ENCODE measurements at regions not wholly inside any gene's neighbourhood (a gene's known extent, or its start where the extent isn't known, plus 50 kb on each side); places are given as distances from the start of the nearest gene placed in this dataset.
A peak's percentile ranks its signal among the peaks of the same experiment; 100 is the strongest.

- DNase-seq, result peak; percentile 63
Measured at GRCh38 chr13:40377783-40378182, 288.7 kb downstream of the FOXO1 start.

GRCh38 chr13:40379196-40379595 lies 287.2 kb downstream of the FOXO1 start:
- no peak for DNase-seq

GRCh38 chr13:40379794-40380578 lies 286.5 kb downstream of the FOXO1 start:
- no peak for DNase-seq

- no peak for DNase-seq
Measured at GRCh38 chr13:40381935-40382764, 284.3 kb downstream of the FOXO1 start.

GRCh38 chr13:40383132-40383531 lies 283.3 kb downstream of the FOXO1 start:
- DNase-seq, result no peak

- no peak for DNase-seq
Measured at GRCh38 chr13:40383885-40384284, 282.6 kb downstream of the FOXO1 start.

- DNase-seq, result no peak
Measured at GRCh38 chr13:40384976-40385857, 281.2 kb downstream of the FOXO1 start.

- DNase-seq, result no peak
Measured at GRCh38 chr13:40385858-40386180, 280.6 kb downstream of the FOXO1 start.

- DNase-seq, result no peak
Measured at GRCh38 chr13:40386586-40386985, 279.9 kb downstream of the FOXO1 start.

GRCh38 chr13:40387775-40388174 lies 278.7 kb downstream of the FOXO1 start:
- DNase-seq, result no peak

- DNase-seq, result peak; percentile 86
Measured at GRCh38 chr13:40388617-40389016, 277.8 kb downstream of the FOXO1 start.

GRCh38 chr13:40389081-40389641 lies 277.3 kb downstream of the FOXO1 start:
- peak; percentile 58 for DNase-seq

GRCh38 chr13:40390401-40390916 lies 276.0 kb downstream of the FOXO1 start:
- DNase-seq, result no peak

- no peak for DNase-seq
Measured at GRCh38 chr13:40391788-40392187, 274.7 kb downstream of the FOXO1 start.

GRCh38 chr13:40394304-40394985 lies 272.0 kb downstream of the FOXO1 start:
- DNase-seq, result no peak

GRCh38 chr13:40398065-40398464 lies 268.4 kb downstream of the FOXO1 start:
- DNase-seq, result no peak

- no peak for DNase-seq
Measured at GRCh38 chr13:40399756-40400155, 266.7 kb downstream of the FOXO1 start.

- DNase-seq, result peak; percentile 50
Measured at GRCh38 chr13:40401911-40402776, 264.3 kb downstream of the FOXO1 start.

GRCh38 chr13:40402931-40403431 lies 263.5 kb downstream of the FOXO1 start:
- no peak for DNase-seq

GRCh38 chr13:40403509-40404241 lies 262.8 kb downstream of the FOXO1 start:
- DNase-seq, result no peak

Data from activated CD4-positive, alpha-beta T cell treated with anti-CD3 and anti-CD28 coated beads for 48 hours (primary cell).